CD4-positive, alpha-beta T cell treated with Interleukin-4 for 1 hour (primary cell): ENCODE measurements at regions not wholly inside any gene's neighbourhood (a gene's known extent, or its start where the extent isn't known, plus 50 kb on each side); places are given as distances from the start of the nearest gene placed in this dataset.
"Not testable (repeated sequence)": the region's sequence is repeated elsewhere in the genome, so short reads cannot be mapped to it uniquely, and the experiment has no call there.

Experiments used
- DNase-seq, 2 donors: peaks; one replicate each; pipeline ENCODE4 v3.0.0-alpha.2; 2020 to 2022

DNA sequence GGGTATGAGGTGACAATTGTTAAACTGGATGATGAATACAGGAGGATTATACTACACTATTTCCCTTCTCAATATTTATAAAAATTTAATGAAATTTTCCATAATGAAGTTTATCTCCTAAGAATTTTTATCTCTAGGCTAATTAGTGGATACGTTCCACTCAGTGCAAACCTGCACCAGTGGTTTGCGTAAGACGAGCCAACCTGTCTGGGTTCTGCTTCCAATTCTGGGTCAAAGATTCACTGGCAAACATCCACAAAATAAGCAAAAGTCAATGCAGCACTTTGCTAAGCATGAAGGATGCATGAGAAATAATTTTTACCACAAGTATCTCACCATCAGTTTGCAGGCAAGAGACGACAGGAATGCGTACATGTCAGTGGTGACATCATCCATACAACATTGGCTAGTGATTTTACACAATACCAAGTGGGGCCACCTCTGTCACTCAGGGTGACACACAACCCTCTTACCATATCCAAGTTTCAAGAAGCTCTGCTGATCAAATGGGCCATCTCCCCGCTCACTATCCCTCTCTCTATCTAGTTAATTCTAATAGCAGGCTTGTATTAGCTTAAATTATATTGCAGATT, 51.7 kb downstream of the FAM50B start:
- no peak for DNase-seq

DNA sequence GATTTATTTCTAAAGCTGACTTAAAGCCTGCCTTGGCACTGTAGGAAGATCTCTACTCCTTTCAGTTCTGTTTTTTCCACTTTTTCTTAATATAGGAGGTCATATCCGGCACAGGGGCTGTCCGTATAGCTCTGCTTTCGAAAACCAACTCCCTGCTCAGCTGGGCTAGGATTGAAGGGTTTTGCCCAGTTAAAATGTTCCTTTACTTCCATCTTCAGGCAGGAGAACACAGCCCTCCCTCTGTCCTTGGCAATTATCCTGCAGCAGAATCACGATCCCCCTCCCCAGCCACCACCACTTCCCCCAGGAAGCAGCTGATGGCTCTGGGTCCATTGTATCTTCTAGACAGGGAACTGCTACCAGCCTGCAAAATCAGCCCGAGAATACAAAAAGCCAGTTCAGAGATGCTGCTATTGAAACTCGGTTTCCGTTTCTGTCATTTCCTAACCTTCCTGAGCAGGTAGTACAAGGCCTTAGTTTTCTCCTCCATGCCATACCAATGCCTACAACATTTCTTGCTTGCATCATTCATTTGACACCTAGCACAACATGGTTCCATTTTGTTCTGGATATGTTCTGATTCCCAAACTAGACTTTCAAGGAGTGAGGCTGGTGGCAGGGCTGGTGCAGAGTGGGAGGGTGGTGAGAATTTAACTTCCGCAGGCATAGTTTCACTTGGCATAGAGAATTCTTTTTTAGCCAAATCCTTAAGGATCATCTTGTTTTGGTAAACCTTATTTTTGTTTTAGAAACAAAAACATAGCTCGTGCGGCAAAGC, 53.9 kb downstream of the FAM50B start:
- DNase-seq, result no peak

DNA sequence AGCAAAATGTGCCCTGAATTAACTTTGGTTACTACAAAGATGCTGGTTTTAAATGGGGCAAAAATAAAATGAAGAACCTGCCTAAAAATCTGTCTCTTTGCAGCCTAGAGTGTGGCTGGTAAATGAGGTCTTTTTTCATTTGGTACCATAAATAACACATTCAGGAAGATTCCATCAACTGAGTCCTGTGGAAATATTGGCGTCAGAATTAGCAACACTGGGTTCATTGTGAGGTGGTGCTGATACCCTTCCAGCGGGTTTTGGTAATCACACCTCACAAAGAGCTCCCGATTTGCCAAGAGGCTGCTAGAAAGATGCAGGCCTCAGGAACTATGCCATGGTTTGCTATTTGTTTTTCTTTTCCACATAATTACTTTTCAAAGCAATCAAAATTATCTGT, 55.3 kb downstream of the FAM50B start:
- no peak for DNase-seq

DNA sequence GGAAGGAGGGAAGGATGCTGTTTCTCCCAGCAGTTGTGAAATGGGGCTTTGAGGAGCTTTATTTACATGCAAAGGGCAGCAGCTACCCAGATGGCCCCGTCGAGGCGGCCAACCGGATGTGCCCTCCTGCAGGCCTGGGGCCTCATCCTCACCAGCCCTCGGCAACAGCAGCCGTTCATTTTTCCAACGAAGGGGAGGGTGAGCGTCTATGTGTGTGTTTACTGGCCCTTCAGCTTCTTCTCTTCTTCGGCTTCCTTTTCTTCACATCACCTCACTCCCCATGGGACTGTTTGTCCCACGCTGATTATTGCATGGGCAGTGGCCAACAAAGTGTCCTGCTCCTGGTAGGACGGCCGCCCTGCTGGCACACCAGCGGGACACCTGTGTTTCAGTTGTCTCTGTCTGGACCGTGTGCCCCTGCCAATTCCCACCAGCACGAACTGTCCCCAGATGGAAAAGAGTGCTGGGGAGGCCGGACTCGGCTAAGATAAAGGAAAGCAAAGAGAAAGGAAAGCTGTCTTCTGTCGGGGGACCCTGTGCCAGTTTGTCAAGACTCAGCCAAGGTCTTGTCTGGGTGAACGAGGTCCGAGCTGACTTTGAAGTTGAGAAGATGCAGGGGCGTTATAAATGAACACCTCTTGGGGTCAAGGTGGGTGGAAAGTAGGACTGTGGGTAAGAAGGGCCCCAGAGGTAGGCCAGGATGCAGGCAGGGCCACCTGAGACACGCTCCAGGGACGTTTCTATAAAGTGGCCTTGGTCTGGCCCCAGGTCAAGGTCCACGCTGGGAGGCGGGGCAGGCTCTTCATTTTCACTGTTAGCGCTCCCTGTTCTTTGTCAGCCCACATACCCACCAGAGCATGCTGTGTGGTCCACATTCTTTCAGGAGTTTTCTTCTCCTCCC, 57.0 kb downstream of the FAM50B start:
- DNase-seq, result no peak

DNA sequence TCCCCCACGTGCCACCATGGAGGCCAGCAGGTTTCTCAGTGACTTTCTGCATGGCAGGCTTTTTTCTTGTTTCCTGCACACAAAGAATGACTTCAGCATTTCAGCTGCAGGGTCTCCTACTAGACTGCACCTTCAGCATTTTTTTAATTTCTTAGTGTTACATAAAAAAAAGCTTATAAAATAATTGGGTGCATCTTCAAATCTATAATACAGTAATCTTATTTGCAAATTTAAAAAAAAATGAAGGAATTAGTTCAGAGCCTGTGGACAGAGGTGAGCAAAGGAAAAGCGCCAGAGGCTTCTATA, 57.6 kb downstream of the FAM50B start:
- DNase-seq, result no peak

DNA sequence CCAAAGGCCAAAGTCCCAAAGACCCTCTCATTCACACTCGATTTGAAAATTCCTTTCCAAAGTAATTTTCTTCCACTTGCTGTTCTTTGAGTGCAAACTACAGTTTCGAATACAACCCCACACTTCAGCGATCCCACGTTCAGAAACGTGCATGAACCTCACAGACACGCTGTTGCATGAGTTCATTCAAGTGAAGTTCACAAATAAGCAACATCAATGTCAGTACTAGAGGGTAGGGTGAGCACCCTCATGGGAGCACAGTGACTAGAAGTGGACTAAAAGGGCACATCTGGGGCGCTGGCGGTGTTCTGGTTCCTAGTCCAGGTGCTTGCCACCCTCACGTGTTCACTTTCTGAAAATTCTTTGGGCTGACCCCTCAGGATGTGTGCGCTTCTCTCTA, 59.0 kb downstream of the FAM50B start:
- no peak for DNase-seq

DNA sequence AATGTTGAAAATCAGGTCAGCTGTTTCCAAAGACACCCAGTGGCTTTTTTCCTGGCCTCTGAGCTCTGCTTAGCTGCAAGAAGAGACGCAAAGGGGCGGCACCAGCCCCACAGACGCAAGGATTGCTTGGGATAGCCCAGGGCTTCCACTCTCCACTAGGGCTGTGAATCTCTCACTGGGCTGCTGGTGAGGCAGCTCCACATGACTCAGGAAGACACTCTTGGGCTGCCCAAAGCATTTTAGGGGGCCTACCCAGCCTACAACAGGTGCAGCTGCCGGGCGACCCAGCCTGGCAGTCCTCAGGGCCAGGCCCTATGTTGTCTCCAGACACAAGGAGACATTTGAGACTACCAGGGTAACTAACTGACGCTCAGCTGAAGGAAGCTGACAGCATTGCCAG, 59.8 kb downstream of the FAM50B start:
- no peak for DNase-seq

DNA sequence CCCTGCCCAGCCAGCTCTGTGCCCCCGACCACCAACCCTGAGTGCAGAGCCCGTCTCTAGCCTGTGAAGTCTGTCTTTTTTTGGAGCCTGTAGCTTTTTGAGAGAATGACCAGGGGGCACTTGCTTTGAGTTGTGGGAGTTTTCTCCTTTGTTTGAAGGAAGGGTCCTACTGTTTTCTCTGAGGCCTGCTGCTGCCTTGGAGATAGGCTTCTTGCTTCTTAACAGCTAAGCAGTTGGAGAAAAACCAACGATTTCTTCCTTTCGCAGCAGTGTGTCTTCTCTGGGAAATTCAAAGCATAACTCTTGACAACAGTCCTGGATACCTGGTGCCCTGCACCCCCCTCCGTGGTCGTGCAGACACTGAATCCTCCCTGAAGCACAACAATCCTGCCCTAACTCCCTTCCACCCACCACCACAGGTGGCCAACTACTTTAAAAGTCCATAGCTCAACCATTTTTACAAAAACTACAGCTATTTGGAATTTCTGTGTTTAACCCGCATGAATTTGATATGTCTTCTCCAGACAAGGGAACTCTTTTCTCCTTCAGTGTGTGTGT, 61.0 kb downstream of the FAM50B start:
- no peak for DNase-seq

DNA sequence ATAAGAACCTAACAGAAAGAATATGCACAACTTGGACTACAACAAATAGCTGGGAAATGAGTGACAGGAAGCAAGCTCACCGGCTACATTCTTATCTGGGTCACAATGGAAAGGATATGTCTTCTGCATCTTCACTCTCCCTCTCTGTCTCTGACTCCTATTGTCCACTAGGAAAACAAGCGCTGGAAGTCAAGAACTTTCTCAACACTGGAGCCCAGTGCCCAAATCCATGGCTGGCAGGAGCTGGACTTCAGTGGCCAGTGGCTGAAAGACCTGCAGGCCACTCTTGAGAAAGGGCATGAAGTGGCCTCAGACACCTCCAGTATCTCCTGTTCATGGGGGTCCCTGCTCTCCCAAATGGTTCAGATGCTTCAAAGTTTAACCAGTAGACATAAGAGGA, 62.0 kb downstream of the FAM50B start:
- no peak for DNase-seq

DNA sequence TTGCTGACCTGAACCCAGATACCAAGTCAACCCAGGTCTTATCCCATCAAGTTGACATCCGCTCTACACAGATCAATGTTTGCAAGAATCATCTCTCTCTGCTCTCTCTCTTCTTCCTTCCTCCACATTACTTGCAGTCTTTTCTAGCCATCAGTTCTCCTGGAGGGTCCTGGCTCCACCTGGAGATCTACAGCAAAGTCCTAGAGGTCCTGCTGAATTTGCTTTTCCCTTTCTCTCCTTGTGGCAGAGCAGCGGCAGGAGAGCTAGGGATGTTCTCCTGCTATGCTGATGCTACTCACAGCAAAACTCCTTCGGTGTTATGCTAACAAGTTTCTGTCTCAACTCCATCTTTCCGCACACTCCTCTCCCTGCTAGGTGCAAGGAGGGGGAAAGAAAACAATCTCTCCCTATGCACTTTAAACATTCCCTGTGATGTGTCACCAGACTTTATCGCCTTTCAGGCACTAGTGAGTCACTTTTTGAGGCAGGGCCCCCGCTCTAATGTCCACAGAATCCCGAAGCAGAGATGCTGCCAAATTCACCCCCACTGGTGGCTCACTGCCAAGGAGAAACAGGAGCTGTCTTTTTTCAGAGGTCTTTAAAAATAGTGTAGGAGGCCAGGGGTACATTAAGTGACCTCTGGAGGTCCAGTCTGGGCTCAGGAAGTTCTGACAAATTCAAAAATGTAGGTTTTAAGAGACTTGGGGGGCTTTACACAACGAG, 62.6 kb downstream of the FAM50B start:
- no peak for DNase-seq

DNA sequence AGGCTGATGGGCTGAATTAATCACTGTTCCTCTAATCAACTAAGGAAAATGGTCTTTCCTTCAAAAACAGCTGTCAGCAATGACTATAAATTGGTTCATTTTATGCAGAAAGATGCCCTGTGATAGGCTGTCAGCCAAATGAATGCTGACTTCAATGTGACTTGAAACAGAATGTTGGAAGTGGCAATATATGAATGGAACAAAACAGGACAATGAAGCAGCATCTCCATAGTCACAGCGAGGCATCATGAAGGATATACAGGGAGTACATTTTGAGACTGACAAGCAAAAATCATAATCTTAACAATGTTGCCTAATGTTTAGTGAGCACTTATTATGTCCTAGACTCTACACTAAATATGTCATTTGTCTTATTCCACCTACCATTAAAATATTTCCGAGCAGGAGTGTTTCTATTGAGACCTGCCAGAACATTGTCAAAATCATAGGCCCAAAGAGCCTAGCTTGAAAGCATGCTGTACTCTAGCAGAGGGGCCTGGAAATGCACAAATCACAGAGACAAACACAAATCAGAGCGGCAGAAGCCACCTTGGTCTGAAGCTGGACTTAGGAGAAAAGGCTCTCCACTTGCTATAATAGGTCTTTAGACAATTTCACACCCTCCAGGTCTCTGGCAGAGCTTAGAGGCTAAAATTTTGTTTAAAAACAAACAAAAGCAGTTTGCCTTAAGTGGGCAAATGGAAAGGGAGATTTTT, 63.3 kb downstream of the FAM50B start:
- DNase-seq, result no peak

DNA sequence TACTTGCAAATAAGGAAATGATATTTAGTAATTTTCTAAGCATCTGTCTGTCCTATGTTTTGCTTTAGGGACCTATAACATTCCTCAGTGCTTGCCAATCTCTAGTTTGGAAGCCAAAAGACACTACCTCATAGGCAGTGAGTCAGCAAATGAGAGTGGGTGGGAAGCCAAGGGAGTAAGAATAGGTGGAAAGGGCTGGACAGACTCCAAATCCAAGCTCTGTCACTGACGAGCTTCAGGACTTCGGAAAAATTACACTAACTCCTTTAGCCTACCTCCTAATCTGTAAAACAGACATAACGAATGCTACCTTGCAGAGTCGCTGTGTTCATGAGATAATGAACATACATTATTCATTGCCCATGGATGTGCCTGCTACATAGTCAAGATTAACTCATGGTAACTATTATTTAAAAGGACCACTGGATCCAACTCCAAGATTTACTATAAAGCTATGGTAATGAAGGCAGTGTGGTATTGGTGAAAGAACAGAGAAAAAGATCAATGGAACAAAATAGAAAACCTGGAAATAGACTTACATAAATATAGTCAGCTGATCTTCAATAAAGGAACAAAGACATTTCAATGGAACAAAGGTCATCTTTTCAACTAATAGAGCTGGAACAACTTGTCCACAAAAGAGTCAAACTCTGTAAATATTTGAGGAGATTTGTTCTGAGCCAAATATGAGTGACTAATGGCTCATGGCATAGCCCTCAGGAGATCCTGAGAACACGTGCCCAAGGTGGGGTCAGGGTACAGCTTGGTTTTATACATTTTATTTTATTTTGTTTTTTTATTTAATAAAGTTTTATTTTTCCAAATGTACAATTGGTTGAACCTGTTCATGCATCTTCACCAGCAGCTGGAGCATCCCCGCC, 64.1 kb downstream of the FAM50B start:
- DNase-seq, result no peak

DNA sequence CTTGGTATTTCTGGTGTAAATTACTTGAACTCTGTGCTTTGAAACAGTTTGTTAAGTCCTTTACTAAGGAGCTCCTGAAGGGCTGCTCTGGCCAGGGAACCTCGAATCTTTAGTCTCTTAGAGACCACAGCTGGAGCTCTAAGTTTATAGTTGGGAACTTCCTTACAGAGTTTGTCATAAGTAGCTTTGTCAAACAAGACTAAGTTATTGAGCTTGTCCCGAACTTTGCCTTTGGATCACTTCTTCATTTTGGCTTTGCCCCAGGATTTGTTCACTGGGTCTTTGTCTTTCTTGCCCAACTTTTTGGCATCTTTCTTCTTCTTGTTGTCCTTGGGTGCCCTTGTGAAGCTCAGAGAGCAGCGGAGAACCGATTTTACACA, 64.8 kb downstream of the FAM50B start:
- DNase-seq, result no peak

DNA sequence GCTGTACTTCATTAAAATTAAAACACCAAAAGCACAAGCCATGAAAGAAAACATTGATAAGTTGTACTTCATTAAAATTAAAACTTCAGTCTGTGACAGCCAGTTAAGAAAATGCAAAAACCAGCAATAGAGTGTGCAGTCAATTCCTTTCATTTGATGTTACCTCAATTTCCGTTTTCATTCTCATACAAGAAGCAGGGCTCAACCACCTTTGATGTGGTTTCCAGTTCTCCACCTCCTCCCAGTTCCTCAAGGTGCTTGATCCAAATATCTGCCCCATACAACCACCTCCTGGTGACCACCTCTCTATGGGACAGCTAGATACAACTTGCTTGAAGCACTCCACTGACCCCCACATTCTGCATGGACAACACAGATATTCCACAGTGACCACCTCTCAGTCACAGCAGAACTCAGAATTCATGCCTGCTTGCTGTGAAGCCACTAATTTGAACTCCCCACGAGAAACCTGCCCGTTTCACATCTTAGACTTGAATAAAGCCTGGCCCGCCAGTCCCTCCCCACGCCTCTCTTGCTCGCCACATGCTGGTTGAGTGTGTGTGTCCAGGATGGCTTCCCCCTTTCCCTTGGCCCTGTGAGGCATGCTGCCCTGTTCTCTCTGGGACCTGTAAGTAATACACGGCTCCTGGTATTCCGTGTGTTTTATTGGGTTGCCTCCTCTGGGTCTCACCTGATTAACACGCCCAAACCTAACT, 66.1 kb downstream of the FAM50B start:
- peak; percentile 28 to 63 for DNase-seq

DNA sequence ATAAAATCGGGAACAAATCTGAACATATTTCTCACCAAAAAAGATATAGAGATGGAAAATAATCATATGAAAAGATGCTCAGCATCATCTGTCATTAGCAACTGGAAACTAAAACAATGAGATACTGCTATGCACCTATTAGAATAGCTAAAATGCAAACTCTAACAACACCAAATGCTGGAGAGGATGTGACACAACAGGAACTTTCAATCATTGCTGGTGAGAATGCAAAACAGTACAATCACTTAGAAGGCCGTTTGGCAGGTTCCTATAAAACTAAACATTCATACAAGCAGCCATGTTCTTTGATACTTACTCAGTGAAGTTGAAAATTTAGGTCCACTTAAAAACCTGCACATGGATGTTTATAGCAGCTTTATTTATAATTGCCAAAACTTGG, 67.0 kb downstream of the FAM50B start:
- DNase-seq, result no peak

DNA sequence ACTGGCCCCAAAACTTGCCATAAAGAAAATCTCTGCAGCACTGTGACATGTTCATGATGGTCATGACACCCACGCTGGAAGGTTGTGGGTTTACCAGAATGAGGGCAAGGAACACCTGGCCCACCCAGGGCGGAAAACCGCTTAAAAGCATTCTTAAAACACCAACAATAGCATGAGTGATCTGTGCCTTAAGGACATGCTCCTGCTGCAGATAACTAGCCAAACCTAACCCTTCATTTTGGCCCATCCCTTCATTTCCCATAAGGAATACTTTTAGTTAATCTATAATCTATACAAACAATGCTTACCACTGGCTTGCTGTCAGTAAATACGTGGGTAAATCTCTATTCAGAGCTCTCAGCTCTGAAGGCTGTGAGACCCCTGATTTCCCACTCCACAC, 67.6 kb downstream of the FAM50B start:
- not testable (repeated sequence) for DNase-seq

DNA sequence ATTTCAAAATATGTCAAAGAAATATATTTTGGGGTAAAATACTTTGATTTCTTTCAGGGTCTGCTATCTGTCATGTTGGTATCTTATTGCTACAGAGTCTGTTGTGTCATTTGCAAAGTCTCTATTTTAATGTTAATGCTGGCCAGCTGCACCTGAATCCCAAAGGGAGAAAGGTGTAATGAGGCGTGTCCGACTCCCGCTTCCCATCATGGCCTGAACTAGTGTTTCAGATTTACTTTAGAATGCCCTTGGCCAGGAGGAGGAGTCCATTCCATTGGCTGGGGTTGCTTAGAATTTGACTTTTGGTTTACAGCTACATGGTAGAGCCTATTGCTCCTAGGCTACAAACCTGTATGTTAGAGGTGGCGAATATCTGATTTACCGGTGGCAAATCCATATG, 69.3 kb downstream of the FAM50B start:
- DNase-seq, result no peak

DNA sequence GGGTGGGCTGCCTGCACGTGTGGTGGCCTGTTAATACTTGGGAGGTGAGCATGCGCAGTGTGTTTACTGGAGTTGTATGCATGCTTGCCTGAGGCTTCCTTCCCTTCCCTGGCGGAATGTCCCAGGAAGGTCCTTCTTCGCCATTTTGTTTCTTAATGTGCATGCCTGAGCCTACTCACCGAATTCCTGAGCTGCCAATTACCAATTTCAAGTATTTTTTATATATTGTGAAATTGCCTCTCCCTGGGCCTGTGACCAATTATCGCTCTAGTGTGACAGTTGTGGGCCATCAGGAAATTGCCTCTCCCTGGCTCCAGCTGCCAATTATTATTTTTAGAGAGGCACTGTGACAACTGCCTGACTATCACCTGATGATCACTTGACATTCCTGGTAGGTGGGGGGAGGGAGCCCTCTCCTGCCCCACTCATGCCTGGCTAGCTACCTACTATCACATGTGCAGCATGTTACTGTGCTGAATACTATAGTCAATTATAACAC, 70.0 kb downstream of the FAM50B start:
- no peak for DNase-seq

DNA sequence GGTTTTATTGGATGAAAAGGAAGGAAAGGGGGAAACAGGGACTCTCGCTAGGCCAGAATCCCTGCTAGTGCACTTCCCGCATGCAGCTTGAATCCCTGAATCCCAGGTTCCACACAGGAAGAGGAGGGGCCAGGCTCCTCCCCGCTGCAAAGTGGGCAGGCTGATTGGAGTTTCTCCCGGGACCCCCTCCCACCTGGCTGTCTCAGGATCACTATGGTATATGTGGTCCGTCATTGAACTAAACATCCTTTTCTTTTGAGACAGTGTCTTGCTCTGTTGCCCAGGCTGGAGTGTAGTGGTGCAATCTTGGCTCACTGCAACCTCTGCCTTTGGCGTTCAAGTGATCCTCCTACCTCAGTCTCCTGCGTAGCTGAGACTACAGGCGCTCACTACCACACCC, 70.7 kb downstream of the FAM50B start:
- DNase-seq, result no peak

DNA sequence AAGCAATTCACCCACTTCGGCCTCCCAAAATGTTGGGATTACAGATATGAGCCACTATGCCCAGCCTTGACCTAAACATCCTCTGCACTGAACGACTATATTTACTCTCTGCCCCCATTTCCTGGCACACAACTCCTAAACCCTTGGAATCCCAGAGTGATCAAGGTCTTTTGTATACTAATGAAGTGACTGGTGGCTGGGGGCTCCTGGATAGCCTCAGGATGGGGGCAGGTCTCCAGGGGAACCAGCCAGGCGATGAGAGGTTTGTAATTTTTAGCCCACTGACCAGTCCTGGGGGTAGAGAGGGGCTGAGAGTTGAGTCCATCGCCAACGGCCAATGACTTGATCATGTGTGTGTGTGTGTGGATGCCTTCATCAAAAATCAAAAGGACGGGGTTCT, 71.1 kb downstream of the FAM50B start:
- no peak for DNase-seq

DNA sequence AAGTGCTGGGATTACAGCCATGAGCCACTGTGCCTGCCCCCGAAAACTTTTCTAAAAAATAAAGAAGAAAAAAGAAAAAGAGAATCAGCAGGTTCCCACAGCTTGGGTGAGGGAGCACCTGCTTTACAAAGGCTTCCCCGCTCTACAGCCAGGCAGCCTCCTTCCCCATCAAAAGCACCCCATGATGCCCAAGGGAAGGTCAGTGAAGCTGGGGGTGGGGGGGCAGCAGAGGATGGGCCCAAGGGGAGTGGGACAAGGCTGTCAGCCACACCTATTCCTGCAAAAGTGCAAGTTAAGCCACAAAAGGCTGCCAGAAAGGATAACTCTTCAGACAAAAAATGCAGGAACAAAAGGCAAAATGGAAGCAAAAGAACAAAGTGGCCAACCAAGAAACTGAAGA, 72.5 kb downstream of the FAM50B start:
- DNase-seq, result no peak
